Suprapubic skin (tissue), 4 donors: ENCODE measurements at regions not wholly inside any gene's neighbourhood (a gene's known extent, or its start where the extent isn't known, plus 50 kb on each side); places are given as distances from the start of the nearest gene placed in this dataset.

Source experiments
- DNase-seq, 2 donors: peaks; one replicate each; pipeline ENCODE4 v3.0.0-alpha.2; 2019; ENCODE audit warnings: low spot score in 2 of 2
- H3K27ac ChIP-seq: fragments of 200-600 bp; sonication (generic); one replicate; pipeline ENCODE4 v1.5.1; 2019
- H3K27me3 ChIP-seq: fragments of 200-600 bp; sonication (generic); one replicate; pipeline ENCODE4 v1.5.1; 2019
- H3K36me3 ChIP-seq: fragments of 200-600 bp; sonication (generic); one replicate; pipeline ENCODE4 v1.5.1; 2019
- H3K4me1 ChIP-seq: fragments of 200-600 bp; sonication (generic); one replicate; pipeline ENCODE4 v1.5.1; 2019
- H3K4me3 ChIP-seq: fragments of 200-600 bp; sonication (generic); one replicate; pipeline ENCODE4 v1.5.1; 2019; ENCODE audit warnings: mild to moderate bottlenecking
- H3K9me3 ChIP-seq: fragments of 200-600 bp; sonication (generic); one replicate; pipeline ENCODE4 v1.5.1; 2019
- EP300 ChIP-seq: sonication (generic); formaldehyde crosslinking; IDR thresholded peaks from one replicate; pipeline ENCODE4 v1.6.1; 2017; ENCODE audit warnings: antibody characterized with exemption
- POLR2A ChIP-seq, 2 donors: fragments of 450-650 bp; IDR thresholded peaks; one replicate each; pipeline ENCODE4 v1.6.1; 2017; ENCODE audit warnings: antibody characterized with exemption in 2 of 2, mild to moderate bottlenecking in 2 of 2, moderate library complexity in 2 of 2
- POLR2AphosphoS5 ChIP-seq, 3 donors: sonication (generic); formaldehyde crosslinking; IDR thresholded peaks; one replicate each; pipeline ENCODE4 v1.6.1; 2017; ENCODE audit warnings: antibody characterized with exemption in 3 of 3
- WGBS: methylation state at CpG from one replicate; pipeline ENCODE4 v1.1.5; 2018; 5-methylcytosine and 5-hydroxymethylcytosine counted together
- TF ChIP-seq, protein P1 (sequence below), 2 donors: fragments of 200-600 bp in 1 of 2; fragments of 450-650 bp in 1 of 2; sonication (generic) in 1 of 2; IDR thresholded peaks; one replicate each; pipeline ENCODE4 v1.5.1; 2016 to 2019; ENCODE audit warnings: antibody characterized with exemption in 2 of 2, mild to moderate bottlenecking in 1 of 2, moderate library complexity in 1 of 2

DNA sequence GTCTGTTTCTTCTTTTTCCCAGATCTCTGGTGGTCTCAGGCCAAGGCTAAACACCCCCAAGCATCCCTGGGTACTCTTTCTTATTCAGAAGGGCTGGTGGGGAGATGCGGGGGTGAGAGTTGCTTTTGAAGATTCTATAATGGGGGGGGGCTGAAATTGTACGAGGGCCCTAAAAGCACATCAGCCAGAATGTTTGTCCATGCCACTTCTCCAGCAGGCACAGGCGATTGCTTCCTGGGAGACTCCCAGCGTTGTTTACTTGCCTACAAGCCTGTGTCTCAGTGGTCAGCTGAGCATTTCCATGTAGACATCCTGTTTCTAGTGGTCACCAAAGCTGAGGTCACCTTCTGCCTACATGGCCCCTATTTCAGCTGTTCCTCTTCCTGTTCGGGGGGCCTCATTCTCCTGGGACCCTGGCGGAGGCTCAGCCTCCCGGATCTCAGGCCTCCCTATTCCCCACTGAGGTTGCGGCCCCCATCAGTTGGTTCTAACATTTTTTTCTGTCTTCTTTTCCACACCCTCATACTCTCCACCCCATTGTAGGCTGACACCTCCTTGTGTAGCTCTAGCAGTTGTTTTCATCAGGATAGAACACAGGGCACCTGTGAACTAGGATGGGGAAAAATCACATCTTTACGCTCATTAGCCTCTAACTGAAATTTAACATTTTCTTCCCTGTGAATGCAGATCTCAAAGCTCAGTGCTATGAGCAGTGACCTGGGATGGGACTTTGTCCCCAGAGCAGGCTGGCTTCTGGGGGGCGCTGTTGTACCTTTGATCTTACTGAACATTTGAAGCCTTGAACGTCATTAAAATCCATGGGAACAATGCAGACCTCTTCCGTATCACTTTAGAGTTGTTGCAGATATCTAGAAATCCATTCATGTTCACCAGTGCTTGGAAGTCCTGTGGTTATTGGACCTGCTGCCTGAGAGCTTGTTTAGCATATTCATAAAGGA, 286.5 kb downstream of the GLRX3 start:
- no peak for DNase-seq
- H3K4me3 ChIP-seq: no peak overlapping the region
- no peaks in the 10 kb centered on the region for H3K36me3 ChIP-seq
- no peak overlapping the region for H3K27ac ChIP-seq
- no peak for TF ChIP-seq EP300
- TF ChIP-seq, protein P1, sequence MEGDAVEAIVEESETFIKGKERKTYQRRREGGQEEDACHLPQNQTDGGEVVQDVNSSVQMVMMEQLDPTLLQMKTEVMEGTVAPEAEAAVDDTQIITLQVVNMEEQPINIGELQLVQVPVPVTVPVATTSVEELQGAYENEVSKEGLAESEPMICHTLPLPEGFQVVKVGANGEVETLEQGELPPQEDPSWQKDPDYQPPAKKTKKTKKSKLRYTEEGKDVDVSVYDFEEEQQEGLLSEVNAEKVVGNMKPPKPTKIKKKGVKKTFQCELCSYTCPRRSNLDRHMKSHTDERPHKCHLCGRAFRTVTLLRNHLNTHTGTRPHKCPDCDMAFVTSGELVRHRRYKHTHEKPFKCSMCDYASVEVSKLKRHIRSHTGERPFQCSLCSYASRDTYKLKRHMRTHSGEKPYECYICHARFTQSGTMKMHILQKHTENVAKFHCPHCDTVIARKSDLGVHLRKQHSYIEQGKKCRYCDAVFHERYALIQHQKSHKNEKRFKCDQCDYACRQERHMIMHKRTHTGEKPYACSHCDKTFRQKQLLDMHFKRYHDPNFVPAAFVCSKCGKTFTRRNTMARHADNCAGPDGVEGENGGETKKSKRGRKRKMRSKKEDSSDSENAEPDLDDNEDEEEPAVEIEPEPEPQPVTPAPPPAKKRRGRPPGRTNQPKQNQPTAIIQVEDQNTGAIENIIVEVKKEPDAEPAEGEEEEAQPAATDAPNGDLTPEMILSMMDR (IDR thresholded peaks at IDR 0.05): no peak
- 77% methylated on average over 12 of the region's 12 CpGs for WGBS
- no peaks in the 10 kb centered on the region for H3K4me1 ChIP-seq
- no peaks in the 10 kb centered on the region for H3K27me3 ChIP-seq
- no peaks in the 10 kb centered on the region for H3K9me3 ChIP-seq

DNA sequence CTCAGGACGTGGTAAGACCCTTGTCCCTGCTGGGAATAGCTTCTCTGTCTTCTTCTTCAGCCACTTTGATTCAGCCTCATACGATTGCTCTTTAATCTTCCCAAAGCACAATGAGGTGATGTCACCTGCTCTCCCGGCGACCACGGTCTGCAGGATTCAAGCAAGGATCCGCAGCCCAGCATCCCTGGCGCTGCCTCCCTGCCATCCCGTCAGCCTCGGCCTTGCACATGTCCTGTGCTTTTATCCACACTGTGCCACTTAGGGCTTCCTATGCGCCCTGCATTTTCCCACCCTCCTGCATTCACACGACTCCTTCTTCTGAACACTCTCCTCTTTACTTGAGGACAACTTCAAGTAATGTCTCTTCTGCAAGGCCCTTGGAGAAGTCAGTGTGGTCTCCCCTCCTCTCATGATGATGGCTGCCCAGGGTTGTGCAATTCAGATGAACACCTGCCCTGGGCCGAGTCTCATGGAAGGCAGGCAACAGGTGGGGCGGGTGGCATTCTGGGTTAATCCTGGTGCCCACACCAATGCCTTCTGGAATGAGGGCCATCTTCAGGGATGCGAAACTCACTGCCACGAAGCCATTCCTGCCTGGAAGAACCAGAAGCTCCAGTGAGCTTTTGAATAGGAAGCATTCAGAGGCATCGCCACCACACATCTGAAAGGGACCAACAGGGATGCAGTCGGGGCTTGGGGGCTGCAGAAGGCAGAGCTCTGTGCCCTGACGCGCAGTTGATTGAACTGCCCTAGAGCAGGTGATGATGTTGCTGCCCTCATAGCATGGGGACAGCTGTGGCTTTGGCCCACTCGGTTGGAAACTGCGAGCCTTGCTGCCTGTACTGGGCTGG, 287.5 kb downstream of the GLRX3 start:
- Histone ChIP-seq H3K27me3 (no peaks in the 10 kb centered on the region), H3K4me1 (no peaks in the 10 kb centered on the region), H3K36me3 (no peaks in the 10 kb centered on the region), H3K4me3 (no peak overlapping the region), H3K9me3 (no peaks in the 10 kb centered on the region), H3K27ac (no peak overlapping the region)
- 82% methylated on average over 15 of the region's 21 CpGs for WGBS
- no peak for DNase-seq
- TF ChIP-seq POLR2A (IDR thresholded peaks at IDR 0.05): no peak
- TF ChIP-seq POLR2AphosphoS5 (IDR thresholded peaks at IDR 0.05): no peak
- TF ChIP-seq, protein P1 (IDR thresholded peaks at IDR 0.05): no peak
- no peak for TF ChIP-seq EP300

DNA sequence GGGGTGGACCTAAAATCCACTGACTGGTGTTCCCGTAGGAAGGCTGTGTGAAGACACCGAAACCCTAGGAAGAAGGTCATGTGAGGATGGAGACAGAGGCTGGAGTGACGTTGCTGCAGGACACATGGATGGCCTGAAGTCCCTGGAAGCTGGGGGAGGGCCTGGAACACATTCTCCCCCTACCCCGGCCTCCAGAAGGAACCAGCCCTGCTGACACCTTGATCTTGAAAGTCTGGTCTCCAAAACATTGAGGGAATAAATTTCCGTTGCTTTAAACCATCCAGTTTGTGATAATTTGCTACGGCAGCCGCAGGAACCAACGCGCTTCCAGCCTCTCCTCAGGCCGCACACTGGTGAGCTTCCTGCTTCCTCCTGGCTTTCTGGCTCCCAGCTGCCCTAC, 288.2 kb downstream of the GLRX3 start:
- no peak for DNase-seq
- no peaks in the 10 kb centered on the region for H3K36me3 ChIP-seq
- WGBS: 56% methylated on average over 10 of the region's 10 CpGs
- H3K4me3 ChIP-seq: no peak overlapping the region
- no peak overlapping the region for H3K27ac ChIP-seq
- H3K27me3 ChIP-seq: no peaks in the 10 kb centered on the region
- no peak for TF ChIP-seq POLR2A (IDR thresholded peaks at IDR 0.05)
- TF ChIP-seq EP300: no peak
- no peak for TF ChIP-seq POLR2AphosphoS5 (IDR thresholded peaks at IDR 0.05)
- TF ChIP-seq, protein P1 (IDR thresholded peaks at IDR 0.05): no peak
- H3K4me1 ChIP-seq: no peaks in the 10 kb centered on the region
- no peaks in the 10 kb centered on the region for H3K9me3 ChIP-seq

DNA sequence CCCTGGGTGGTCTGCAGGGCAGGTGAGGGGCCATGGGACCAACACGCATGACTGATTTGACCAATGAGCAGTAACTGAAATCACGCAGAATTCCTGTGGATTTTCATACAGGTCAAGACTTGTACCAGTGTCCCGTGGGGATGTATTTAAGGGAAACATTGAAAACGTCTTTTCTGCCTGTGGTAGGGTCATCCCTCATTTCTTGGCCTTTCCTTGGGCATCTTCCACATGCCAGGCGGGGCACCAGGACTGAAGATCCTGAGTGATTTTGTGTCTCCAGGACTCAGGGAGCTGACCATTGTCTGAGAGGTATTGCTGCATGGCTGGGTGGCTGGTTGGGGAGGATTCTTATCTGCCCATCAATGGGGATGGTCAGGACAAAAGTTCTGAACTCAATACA, 289.0 kb downstream of the GLRX3 start:
- WGBS: 62% methylated on average over 5 of the region's 5 CpGs
- DNase-seq: no peak
- H3K4me1 ChIP-seq: no peaks in the 10 kb centered on the region

More for the DNA sequence above, 289.0 kb downstream of the GLRX3 start:
- Histone ChIP-seq H3K9me3 (no peaks in the 10 kb centered on the region), H3K27ac (no peak overlapping the region), H3K27me3 (no peaks in the 10 kb centered on the region), H3K36me3 (no peaks in the 10 kb centered on the region), H3K4me3 (no peak overlapping the region)
- TF ChIP-seq POLR2A (IDR thresholded peaks at IDR 0.05) (no peak), POLR2AphosphoS5 (IDR thresholded peaks at IDR 0.05) (no peak), EP300 (no peak)
- TF ChIP-seq, protein P1 (IDR thresholded peaks at IDR 0.05): no peak
